IMR-90 (cell line): ENCODE measurements at regions not wholly inside any gene's neighbourhood (a gene's known extent, or its start where the extent isn't known, plus 50 kb on each side); places are given as distances from the start of the nearest gene placed in this dataset.

ENCODE experiments used
- ATAC-seq: fragments of 200-7000 bp; cut with Tn5 transposase; 2 replicates; pipeline ENCODE4 v1.9.1; 2020; ENCODE audit warnings: low read depth, mild to moderate bottlenecking, moderate library complexity
- BruUV-seq: library from RNA; stranded (reverse); fragments of 400-500 nt; replicated peaks from 2 replicates; lab custom pipeline; 2021; lab: Mats Ljungman, UMichigan
- CTCF ChIA-PET: fragments of 300-600 bp; formaldehyde crosslinking; extraction: SDS; loops from one replicate; lab custom pipeline; 2021; ENCODE audit warnings: antibody characterized with exemption; lab: Yijun Ruan, JAX
- POLR2A ChIA-PET: fragments of 300-600 bp; sonication (Branson Sonifier 250); formaldehyde crosslinking; loops from one replicate; lab custom pipeline; 2022; ENCODE audit warnings: antibody characterized with exemption; ENCODE audit not compliant: unreplicated experiment; lab: Charles Lee
- DNase-seq: peaks from one replicate; pipeline ENCODE4 v3.0.0; 2013
- H2AFZ ChIP-seq: replicated peaks from 2 replicates; pipeline ENCODE3; 2013; ENCODE audit warnings: low read length, mild to moderate bottlenecking; ENCODE audit not compliant: poor library complexity
- H2AK5ac ChIP-seq: 2 replicates; pipeline ENCODE4 v1.6.1; 2013; ENCODE audit warnings: low read depth, low read length, inconsistent platforms
- H2AK9ac ChIP-seq: replicated peaks from 2 replicates; pipeline ENCODE3; 2013; ENCODE audit warnings: mild to moderate bottlenecking, low read depth, low read length, moderate library complexity; ENCODE audit not compliant: poor library complexity
- H2BK120ac ChIP-seq: 2 replicates; pipeline ENCODE4 v1.6.1; 2013; ENCODE audit warnings: low read depth, low read length, inconsistent platforms
- H2BK15ac ChIP-seq: 3 replicates; pipeline ENCODE4 v1.6.1; 2013; ENCODE audit warnings: low read depth, low read length, inconsistent platforms
- H2BK20ac ChIP-seq: 2 replicates; pipeline ENCODE4 v1.6.1; 2013; ENCODE audit warnings: low read depth, mild to moderate bottlenecking, inconsistent platforms, low read length, moderate library complexity
- H2BK5ac ChIP-seq: 2 replicates; pipeline ENCODE4 v1.6.1; 2013; ENCODE audit warnings: mild to moderate bottlenecking, low read depth, low read length, inconsistent platforms; ENCODE audit not compliant: poor library complexity, severe bottlenecking
- H3K14ac ChIP-seq: replicated peaks from 2 replicates; pipeline ENCODE4 v1.6.1; 2013; ENCODE audit warnings: low read depth, low read length, inconsistent platforms
- H3K18ac ChIP-seq: 2 replicates; pipeline ENCODE4 v1.6.1; 2013; ENCODE audit warnings: low read depth, low read length, control low read depth
- H3K23ac ChIP-seq: 2 replicates; pipeline ENCODE4 v1.6.1; 2013; ENCODE audit warnings: low read depth, low read length, inconsistent platforms
- H3K27ac ChIP-seq: 2 replicates; pipeline ENCODE4 v1.5.1; 2013; ENCODE audit warnings: mild to moderate bottlenecking, control low read depth, low read length; ENCODE audit not compliant: insufficient read depth
- H3K27me3 ChIP-seq: 2 replicates; pipeline ENCODE4 v1.6.1; 2013; ENCODE audit warnings: low read length; ENCODE audit not compliant: control insufficient read depth, insufficient read depth
- H3K36me3 ChIP-seq: 2 replicates; pipeline ENCODE4 v1.6.1; 2013; ENCODE audit warnings: low read length, mixed read lengths; ENCODE audit not compliant: control insufficient read depth, insufficient read depth
- H3K4ac ChIP-seq: 2 replicates; pipeline ENCODE4 v1.6.1; 2013; ENCODE audit warnings: low read depth, low read length, inconsistent platforms
- H3K4me1 ChIP-seq: 2 replicates; pipeline ENCODE4 v1.6.1; 2013; ENCODE audit warnings: low read length, mixed read lengths; ENCODE audit not compliant: control insufficient read depth, insufficient read depth
- H3K4me2 ChIP-seq: 2 replicates; pipeline ENCODE4 v1.6.1; 2013; ENCODE audit warnings: low read depth, mild to moderate bottlenecking, control low read depth, low read length, moderate library complexity
- H3K4me3 ChIP-seq: 2 replicates; pipeline ENCODE4 v1.5.1; 2013; ENCODE audit warnings: low read depth, mild to moderate bottlenecking, control low read depth, low read length, moderate library complexity; ENCODE audit not compliant: insufficient read depth
- H3K56ac ChIP-seq: 2 replicates; pipeline ENCODE4 v1.6.1; 2013; ENCODE audit warnings: low read length, inconsistent platforms; ENCODE audit not compliant: insufficient read depth; ENCODE audit errors: extremely low read depth
- H3K79me1 ChIP-seq, 2 experiments: 2 replicates each; pipeline ENCODE4 v1.6.1; 2013; ENCODE audit warnings: low read length in 2 of 2, inconsistent platforms in 1 of 2, low read depth in 1 of 2
- H3K9ac ChIP-seq: 2 replicates; pipeline ENCODE4 v1.6.1; 2013; ENCODE audit warnings: low read depth, low read length, control low read depth
- H3K9me1 ChIP-seq: 2 replicates; pipeline ENCODE4 v1.6.1; 2013; ENCODE audit warnings: low read length, inconsistent platforms; ENCODE audit not compliant: insufficient read depth
- H3K9me3 ChIP-seq: 2 replicates; pipeline ENCODE4 v1.6.1; 2013; ENCODE audit warnings: low read length; ENCODE audit not compliant: control insufficient read depth, insufficient read depth
- H4K20me1 ChIP-seq: 2 replicates; pipeline ENCODE4 v1.6.1; 2013; ENCODE audit warnings: low read length, inconsistent platforms; ENCODE audit not compliant: insufficient read depth
- H4K5ac ChIP-seq: 2 replicates; pipeline ENCODE4 v1.6.1; 2013; ENCODE audit warnings: mild to moderate bottlenecking, low read depth, low read length, control low read depth
- H4K8ac ChIP-seq, 2 experiments: 2 replicates each; pipeline ENCODE4 v1.6.1; 2013; ENCODE audit warnings: low read depth in 2 of 2, low read length in 2 of 2, control low read depth in 1 of 2, inconsistent platforms in 1 of 2
- H4K91ac ChIP-seq: 2 replicates; pipeline ENCODE4 v1.6.1; 2013; ENCODE audit warnings: low read depth, low read length, inconsistent platforms; ENCODE audit not compliant: insufficient read depth
- CEBPB ChIP-seq: IDR thresholded peaks from 2 replicates; pipeline ENCODE4 v1.6.1; 2012; ENCODE audit warnings: low read depth, low read length, improper control_type of control experiment
- CHD1 ChIP-seq: IDR thresholded peaks from 2 replicates; pipeline ENCODE4 v1.6.1; 2012; ENCODE audit warnings: low read depth, low read length, improper control_type of control experiment
- FOS ChIP-seq: fragments of 150-350 bp; IDR thresholded peaks from 2 replicates; pipeline ENCODE4 v1.6.1; 2016; ENCODE audit warnings: low read depth, low read length
- MAFK ChIP-seq: IDR thresholded peaks from 2 replicates; pipeline ENCODE4 v1.6.1; 2012; ENCODE audit warnings: low read depth, low read length, improper control_type of control experiment
- MAZ ChIP-seq: IDR thresholded peaks from 2 replicates; pipeline ENCODE4 v1.6.1; 2012; ENCODE audit warnings: low read depth, mild to moderate bottlenecking, low read length, improper control_type of control experiment, moderate library complexity, borderline replicate concordance
- MXI1 ChIP-seq: IDR thresholded peaks from 2 replicates; pipeline ENCODE4 v1.6.1; 2012; ENCODE audit warnings: low read depth, mild to moderate bottlenecking, low read length, moderate library complexity, borderline replicate concordance
- NFE2L2 ChIP-seq: fragments of 150-350 bp; IDR thresholded peaks from 2 replicates; pipeline ENCODE4 v1.6.1; 2016; ENCODE audit warnings: low read depth, mild to moderate bottlenecking, low read length
- POLR2A ChIP-seq: IDR thresholded peaks from 2 replicates; pipeline ENCODE4 v1.6.1; 2012; ENCODE audit warnings: mild to moderate bottlenecking, low read depth, low read length
- USF2 ChIP-seq: fragments of 150-350 bp; IDR thresholded peaks from 2 replicates; pipeline ENCODE4 v1.6.1; 2017; ENCODE audit warnings: mild to moderate bottlenecking, antibody characterized with exemption, low read length, low read depth
- whole genome bisulfite sequencing, 2 experiments: methylation state at CpG; one replicate each; pipeline versions ENCODE4 v1.1.5 to v1.1.7; 2013; ENCODE audit warnings: missing lambda C conversion rate in 2 of 2; ENCODE audit not compliant: insufficient read length in 1 of 2; ENCODE audit errors: extremely low coverage in 2 of 2; 5-methylcytosine and 5-hydroxymethylcytosine counted together
- dilution Hi-C: fragments of 300-500 bp; cut with HindIII; formaldehyde crosslinking; loops from one replicate; pipeline ENCODE4 v1.14.3; 2018; ENCODE audit warnings: low sequenced_read_pairs; ENCODE audit not compliant: unreplicated experiment
- in situ Hi-C: fragments of 300-500 bp; cut with MboI; formaldehyde crosslinking; loops from 3 replicates; pipeline ENCODE4 v1.14.3; 2019; ENCODE audit warnings: low sequenced_read_pairs, inconsistent platforms, mixed read lengths
- intact Hi-C: fragments of 100-400 bp; cut with micrococcal nuclease; formaldehyde crosslinking; loops from 2 replicates; pipeline ENCODE4 v1.10.0; 2022
- TF ChIP-seq, protein P1 (sequence below): conservative IDR thresholded peaks from 2 replicates; pipeline ENCODE4 v1.5.1; 2012; ENCODE audit warnings: mild to moderate bottlenecking, low read depth, low read length, improper control_type of control experiment
- TF ChIP-seq, protein P2 (sequence below): fragments of 150-350 bp; IDR thresholded peaks from 2 replicates; pipeline ENCODE4 v1.6.1; 2016; ENCODE audit warnings: low read depth, mild to moderate bottlenecking, low read length, moderate library complexity, borderline replicate concordance

DNA sequence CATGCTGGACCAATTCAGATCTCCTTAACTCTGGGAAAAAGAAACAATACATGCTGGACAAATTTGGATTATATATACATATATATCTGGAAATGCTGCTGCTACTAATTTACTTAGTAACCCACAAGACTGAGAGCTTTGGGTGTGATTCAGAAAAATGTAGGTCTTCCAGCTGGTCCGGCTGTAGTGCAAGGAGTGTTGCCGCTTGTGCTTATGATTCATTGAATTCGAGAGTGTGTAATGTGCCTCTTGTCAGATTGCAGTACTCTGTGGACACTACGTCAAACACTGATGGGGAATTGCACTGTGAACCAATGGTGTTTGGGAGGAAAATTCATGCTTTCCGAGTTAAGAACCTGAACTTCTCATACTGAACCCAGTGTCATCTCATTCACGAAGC, 1155.5 kb downstream of the EPHA7 start:
- no peak overlapping the region for H3K4ac ChIP-seq
- dilution Hi-C loops = no loop called here
- no peak for ATAC-seq
- no peak overlapping the region for H4K8ac ChIP-seq
- H3K79me1 ChIP-seq = no peaks in the 10 kb centered on the region
- WGBS, 2 experiments = no CpG with 5 or more reads among the region's 6 CpGs
- H3K27me3 ChIP-seq = no peaks in the 10 kb centered on the region
- no peaks in the 10 kb centered on the region for H3K9me1 ChIP-seq
- H3K14ac ChIP-seq = no peak overlapping the region
- H2BK120ac ChIP-seq = no peak overlapping the region
- H3K56ac ChIP-seq = no peak overlapping the region
- no peak overlapping the region for H3K18ac ChIP-seq
- H2BK5ac ChIP-seq = no peak overlapping the region
- no peak overlapping the region for H3K9ac ChIP-seq
- no peak overlapping the region for H4K5ac ChIP-seq
- CTCF ChIA-PET = no interaction called here
- TF ChIP-seq, protein P1, sequence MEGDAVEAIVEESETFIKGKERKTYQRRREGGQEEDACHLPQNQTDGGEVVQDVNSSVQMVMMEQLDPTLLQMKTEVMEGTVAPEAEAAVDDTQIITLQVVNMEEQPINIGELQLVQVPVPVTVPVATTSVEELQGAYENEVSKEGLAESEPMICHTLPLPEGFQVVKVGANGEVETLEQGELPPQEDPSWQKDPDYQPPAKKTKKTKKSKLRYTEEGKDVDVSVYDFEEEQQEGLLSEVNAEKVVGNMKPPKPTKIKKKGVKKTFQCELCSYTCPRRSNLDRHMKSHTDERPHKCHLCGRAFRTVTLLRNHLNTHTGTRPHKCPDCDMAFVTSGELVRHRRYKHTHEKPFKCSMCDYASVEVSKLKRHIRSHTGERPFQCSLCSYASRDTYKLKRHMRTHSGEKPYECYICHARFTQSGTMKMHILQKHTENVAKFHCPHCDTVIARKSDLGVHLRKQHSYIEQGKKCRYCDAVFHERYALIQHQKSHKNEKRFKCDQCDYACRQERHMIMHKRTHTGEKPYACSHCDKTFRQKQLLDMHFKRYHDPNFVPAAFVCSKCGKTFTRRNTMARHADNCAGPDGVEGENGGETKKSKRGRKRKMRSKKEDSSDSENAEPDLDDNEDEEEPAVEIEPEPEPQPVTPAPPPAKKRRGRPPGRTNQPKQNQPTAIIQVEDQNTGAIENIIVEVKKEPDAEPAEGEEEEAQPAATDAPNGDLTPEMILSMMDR = no peak
- TF ChIP-seq MAZ = no peak
- no peak for TF ChIP-seq USF2
- TF ChIP-seq FOS = no peak
- TF ChIP-seq CHD1 = no peak
- TF ChIP-seq MXI1 = no peak
- no peak for TF ChIP-seq POLR2A
- no peak for TF ChIP-seq NFE2L2
- no peak for TF ChIP-seq MAFK
- TF ChIP-seq, protein P2, sequence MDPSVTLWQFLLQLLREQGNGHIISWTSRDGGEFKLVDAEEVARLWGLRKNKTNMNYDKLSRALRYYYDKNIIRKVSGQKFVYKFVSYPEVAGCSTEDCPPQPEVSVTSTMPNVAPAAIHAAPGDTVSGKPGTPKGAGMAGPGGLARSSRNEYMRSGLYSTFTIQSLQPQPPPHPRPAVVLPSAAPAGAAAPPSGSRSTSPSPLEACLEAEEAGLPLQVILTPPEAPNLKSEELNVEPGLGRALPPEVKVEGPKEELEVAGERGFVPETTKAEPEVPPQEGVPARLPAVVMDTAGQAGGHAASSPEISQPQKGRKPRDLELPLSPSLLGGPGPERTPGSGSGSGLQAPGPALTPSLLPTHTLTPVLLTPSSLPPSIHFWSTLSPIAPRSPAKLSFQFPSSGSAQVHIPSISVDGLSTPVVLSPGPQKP = no peak
- TF ChIP-seq CEBPB = no peak
- intact Hi-C loops = no loop called here
- H4K20me1 ChIP-seq = no peaks in the 10 kb centered on the region
- H3K4me1 ChIP-seq = no peaks in the 10 kb centered on the region
- H3K4me2 ChIP-seq = no peak overlapping the region
- no peak overlapping the region for H2BK20ac ChIP-seq
- H3K9me3 ChIP-seq = no peaks in the 10 kb centered on the region
- no peak overlapping the region for H2AK9ac ChIP-seq
- no TSS peak for BruUV-seq
- H3K4me3 ChIP-seq = no peak overlapping the region
- no peak overlapping the region for H3K27ac ChIP-seq
- H4K91ac ChIP-seq = no peak overlapping the region
- no peak for DNase-seq
- in situ Hi-C loops = no loop called here
- H2AFZ ChIP-seq = no peak overlapping the region
- POLR2A ChIA-PET = no interaction called here
- no peak overlapping the region for H3K23ac ChIP-seq
- H3K36me3 ChIP-seq = no peaks in the 10 kb centered on the region
- no peak overlapping the region for H2AK5ac ChIP-seq
- no peak overlapping the region for H2BK15ac ChIP-seq
